ENCODE measurements at regions not wholly inside any gene's neighbourhood (a gene's known extent, or its start where the extent isn't known, plus 50 kb on each side); places are given as distances from the start of the nearest gene placed in this dataset.

- Histone ChIP-seq H3K36me3 (no peaks in the 10 kb centered on the region), H3K27ac (replicated peaks in 1 of 4) (no peak overlapping the region), H3K27me3 (no peaks in the 10 kb centered on the region), H3K4me1 (peaks cover 2 to 8% (median 6%) of the 10 kb centered on the region in 4 donors), H3K4me3 (no peak overlapping the region), H3K9me3 (no peaks in the 10 kb centered on the region)
- no peak for DNase-seq (ENCODE audit: extremely low spot score)
- intact Hi-C loops (cut with DNase I): no loop called here
- TF ChIP-seq CTCF (IDR thresholded peaks at IDR 0.05) (no peak), POLR2A (IDR thresholded peaks at IDR 0.05; ENCODE audit: low read depth) (no peak)
Measured at GRCh38 chr3:59250600-59250999, 200.8 kb upstream of the CFAP20DC start.

DNA sequence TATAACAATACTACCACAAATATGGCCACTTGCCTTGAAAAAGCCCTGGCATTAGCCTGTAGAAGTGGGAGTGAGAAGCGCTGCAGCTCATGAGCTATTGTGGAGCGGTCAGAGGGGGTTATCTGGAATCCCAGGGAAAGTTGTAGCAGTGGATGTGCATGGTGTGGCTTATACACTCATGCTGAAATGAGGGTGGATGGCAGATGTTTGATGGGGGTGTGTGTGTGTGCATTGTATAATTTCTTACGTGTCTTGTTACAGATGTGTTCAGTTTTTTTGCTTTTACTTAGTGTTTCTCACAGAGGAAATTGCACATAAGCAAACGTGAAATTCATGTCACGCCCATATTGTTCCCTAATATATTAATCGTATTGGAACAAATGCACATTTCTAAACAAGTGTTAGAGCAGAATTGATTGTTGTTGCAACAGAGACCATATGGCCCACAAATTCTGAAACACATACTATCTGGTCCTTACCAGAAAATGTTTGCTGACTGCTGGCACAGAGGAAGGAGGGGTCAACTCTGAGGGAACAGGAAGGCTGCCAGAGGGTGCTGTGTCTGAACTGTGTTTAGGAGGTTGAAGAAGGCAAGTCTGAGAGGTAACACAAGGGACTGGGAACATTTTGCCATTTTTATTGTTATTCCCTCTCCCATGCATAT is 200.0 kb upstream of the CFAP20DC start:
- Histone ChIP-seq H3K27me3 (no peaks in the 10 kb centered on the region), H3K36me3 (no peaks in the 10 kb centered on the region), H3K4me1 (peaks cover 9 to 15% (median 11%) of the 10 kb centered on the region in 4 donors), H3K9me3 (no peaks in the 10 kb centered on the region), H3K27ac (replicated peaks in 1 of 4) (no peak overlapping the region), H3K4me3 (no peak overlapping the region)
- 72% methylated on average over 6 of the region's 6 CpGs for whole genome bisulfite sequencing
- TF ChIP-seq POLR2A (IDR thresholded peaks at IDR 0.05; ENCODE audit: low read depth): no peak
- TF ChIP-seq POLR2AphosphoS5 (IDR thresholded peaks at IDR 0.05): no peak
- TF ChIP-seq EP300 (IDR thresholded peaks at IDR 0.05): no peak
- no peak for TF ChIP-seq CTCF (IDR thresholded peaks at IDR 0.05)
- intact Hi-C loops (cut with DNase I): no loop called here
- DNase-seq (ENCODE audit: extremely low spot score): no peak

DNA sequence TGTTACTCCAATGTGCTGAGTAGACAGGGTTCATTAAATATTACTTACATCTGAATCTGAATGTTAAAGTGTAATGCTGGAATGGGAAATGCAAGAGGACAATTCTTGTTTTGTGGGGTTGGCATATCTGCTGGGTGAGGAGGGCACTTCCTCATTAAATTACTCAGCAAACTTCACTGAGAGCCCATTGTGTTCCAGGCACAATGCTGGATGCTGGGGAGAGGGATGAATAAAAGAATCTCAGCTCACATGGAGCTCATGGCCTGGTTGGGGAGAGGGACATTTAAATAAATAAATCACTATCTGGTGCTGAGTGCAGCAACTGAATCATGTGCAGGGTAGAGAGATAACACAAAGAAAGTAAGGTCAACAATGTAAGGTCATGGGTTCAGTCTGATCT is 199.2 kb upstream of the CFAP20DC start:
- no peak overlapping the region for H3K4me3 ChIP-seq
- no peak overlapping the region for H3K27ac ChIP-seq (replicated peaks in 1 of 4)
- no peak for TF ChIP-seq CTCF (IDR thresholded peaks at IDR 0.05)
- TF ChIP-seq EP300 (IDR thresholded peaks at IDR 0.05): no peak
- TF ChIP-seq POLR2A (IDR thresholded peaks at IDR 0.05; ENCODE audit: low read depth): no peak
- no peak for TF ChIP-seq POLR2AphosphoS5 (IDR thresholded peaks at IDR 0.05)
- no peaks in the 10 kb centered on the region for H3K9me3 ChIP-seq
- H3K27me3 ChIP-seq: no peaks in the 10 kb centered on the region
- intact Hi-C loops (cut with DNase I): no loop called here
- DNase-seq (ENCODE audit: extremely low spot score): no peak
- peaks cover 9 to 16% (median 14%) of the 10 kb centered on the region in 4 donors for H3K4me1 ChIP-seq
- H3K36me3 ChIP-seq: no peaks in the 10 kb centered on the region

DNA sequence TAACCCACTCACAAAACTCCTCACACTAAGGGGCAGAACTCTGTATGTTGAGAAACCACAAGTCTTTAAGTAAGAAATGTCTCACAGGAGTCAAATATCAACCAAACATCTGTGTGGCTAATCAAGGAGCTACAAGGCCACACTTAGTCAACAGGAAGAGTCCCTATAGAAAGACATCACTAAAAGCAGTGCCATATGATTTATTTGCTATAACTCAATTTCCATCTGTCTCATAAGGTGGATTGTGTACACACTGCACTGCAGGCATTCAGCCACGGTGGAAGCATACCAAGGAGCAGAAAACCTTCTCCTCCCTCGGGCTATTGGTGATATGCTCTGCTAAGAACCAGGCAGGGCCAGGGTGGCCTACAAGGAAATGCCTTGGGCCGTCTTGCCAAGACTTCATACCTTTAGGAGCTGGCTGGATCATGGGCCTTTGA is 197.6 kb upstream of the CFAP20DC start:
- Histone ChIP-seq H3K27me3 (no peaks in the 10 kb centered on the region), H3K4me3 (no peak overlapping the region), H3K4me1 (peaks cover 9 to 16% (median 14%) of the 10 kb centered on the region in 4 donors), H3K36me3 (no peaks in the 10 kb centered on the region), H3K9me3 (no peaks in the 10 kb centered on the region), H3K27ac (replicated peaks in 1 of 4) (no peak overlapping the region)
- no peak for DNase-seq (ENCODE audit: extremely low spot score)
- intact Hi-C loops (cut with DNase I): no loop called here
- WGBS: 86% methylated on average over 2 of the region's 3 CpGs
- TF ChIP-seq CTCF (IDR thresholded peaks at IDR 0.05) (no peak), EP300 (IDR thresholded peaks at IDR 0.05) (no peak), POLR2A (IDR thresholded peaks at IDR 0.05; ENCODE audit: low read depth) (no peak), POLR2AphosphoS5 (IDR thresholded peaks at IDR 0.05) (no peak)
